D341Med (cell line): ENCODE measurements at regions not wholly inside any gene's neighbourhood (a gene's known extent, or its start where the extent isn't known, plus 50 kb on each side); places are given as distances from the start of the nearest gene placed in this dataset.

Source experiments
- DNase-seq: peaks from one replicate; pipeline ENCODE4 v3.0.0; 2012; ENCODE audit warnings: low spot score

DNA sequence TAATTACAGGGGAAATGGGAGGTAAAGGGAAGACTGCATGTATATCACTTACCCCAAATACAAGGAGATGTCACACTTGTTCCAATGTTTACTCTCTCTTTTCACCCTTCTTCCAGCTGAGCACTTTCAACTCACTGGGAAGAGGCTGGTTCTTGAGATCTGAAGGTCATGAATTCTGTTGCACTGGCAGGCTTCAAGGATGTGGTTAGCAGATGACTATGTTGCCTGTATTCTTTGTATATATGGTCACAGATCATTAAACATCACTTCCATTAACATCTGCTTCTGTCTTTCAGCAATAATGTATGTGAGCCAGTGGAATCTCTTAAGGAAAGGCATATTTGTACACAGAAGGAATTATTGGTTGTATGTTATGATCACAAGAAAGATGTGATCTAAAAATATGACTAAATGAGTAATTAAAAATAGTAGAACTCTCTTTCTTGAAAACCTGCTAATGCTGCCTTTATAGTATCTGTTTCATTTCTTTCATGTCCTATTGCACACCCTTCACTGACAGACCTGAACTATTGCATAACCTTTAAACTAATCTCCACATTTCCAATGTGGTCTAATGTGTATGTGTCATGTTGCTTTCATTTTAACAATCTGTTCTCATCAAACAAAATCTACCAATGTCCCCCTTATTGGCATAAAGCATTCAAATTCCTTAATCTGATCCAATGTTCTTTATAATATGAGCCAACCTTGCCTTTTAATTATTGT is 131.4 kb upstream of the EPHA7 start:
- no peak for DNase-seq

DNA sequence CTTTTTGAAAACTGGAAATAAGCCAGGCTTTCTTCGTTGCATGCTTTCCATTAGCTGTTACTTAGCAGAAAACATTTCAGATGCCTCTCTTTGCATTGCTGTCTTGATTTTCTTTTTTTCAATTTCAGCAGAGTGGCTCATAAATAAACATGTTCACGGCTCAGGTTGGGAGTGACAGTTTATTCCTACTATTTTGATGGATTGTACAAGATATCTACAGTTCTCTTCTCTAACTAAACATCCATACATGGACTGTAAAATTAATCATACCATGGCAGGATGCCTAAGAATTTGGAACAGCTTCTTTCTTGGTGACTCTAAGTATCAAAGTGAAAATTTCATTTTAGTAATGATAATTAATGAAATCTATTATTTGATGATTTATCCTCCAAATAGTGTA is 130.5 kb upstream of the EPHA7 start:
- DNase-seq, result no peak

DNA sequence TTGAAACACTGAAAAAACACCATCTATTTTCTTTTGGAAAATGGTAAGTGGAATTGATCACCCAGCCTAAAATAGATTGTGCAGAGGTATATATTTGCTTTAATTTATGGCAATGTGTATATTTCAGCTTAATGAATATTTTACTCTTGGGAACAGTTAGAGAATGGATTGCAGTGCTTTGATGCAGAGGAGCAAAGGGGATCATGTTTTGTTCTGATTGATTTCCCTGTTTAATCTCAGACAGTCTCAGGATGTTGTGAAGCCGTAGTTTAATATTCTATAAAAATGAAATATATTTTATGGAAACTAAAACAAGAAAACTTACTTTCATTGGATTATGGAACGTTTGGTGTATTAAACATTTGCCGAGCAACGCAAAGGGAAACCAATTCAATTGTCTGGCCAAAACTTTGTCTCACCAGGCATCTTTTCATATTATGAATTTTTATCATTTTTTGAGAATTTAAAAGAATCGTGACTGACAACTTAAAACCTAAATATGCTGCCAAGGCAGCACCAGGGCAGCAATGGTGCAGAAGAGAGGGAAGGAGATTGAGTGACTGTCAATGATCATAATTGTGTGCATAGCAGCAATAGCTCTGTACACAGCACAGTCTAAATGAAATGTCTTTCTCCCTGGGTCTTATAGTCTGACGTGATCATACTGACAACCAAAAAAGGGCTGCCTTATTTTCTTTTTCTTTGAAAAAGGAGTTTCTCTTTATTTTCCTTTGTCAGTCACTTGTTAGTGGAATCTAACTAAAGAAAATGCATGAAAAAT is 105.5 kb upstream of the EPHA7 start:
- no peak for DNase-seq

DNA sequence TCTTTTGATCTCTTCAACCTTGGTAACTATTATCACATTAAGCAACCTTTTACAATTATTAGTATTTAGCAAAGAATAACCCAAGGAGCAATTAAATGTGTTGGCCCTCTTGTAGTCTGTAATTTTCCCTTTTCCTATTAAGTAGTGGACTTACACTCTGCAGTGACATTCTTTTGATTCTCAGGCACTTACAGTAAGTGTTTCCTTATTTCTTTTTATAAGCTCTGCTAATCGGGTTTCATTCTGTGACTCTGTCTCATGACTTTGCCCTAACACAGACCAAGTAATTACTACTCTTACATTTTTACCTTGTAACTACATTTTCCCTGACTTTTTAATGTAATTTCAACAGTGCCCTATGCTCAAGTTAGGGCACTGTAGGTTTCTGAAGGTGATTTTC is 104.0 kb upstream of the EPHA7 start:
- no peak for DNase-seq

DNA sequence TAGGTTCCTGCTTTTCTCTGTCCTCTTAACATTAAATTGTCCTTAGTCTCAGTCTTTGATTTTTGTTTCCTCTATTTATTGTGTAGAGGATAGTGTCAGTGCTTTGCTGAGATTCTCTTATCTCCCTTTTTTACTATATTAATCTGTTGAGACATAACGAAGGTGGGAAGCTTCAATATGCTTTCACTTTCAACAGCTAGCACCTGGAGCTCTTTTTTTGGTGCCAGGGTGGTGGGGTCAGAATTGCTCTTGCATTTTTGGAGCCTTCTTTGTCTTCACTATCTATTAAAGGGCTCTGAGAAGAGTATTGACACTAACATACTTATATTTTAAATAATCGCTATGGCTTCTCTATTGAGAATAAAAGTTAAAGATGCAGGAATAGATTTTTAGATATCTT is 97.1 kb upstream of the EPHA7 start:
- no peak for DNase-seq

DNA sequence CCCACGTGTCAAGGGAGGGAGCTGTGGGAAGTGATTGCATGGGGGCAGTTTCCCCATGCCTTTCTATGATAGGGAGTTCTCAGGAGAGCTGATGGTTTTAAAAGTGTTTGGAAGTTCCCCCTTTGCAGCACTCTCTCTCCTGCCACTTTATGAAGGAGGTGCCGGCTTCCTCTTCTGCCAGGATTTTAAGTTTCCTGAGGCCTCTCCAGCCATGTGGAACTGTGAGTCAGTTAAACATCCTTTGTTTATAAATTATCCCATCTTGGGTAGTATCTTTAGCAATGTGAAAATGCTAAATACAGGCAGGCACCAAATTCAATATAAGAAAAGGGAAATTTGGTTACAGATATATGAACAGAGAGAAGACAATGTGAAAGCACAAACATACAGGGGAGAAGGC is 96.4 kb upstream of the EPHA7 start:
- DNase-seq, result no peak

DNA sequence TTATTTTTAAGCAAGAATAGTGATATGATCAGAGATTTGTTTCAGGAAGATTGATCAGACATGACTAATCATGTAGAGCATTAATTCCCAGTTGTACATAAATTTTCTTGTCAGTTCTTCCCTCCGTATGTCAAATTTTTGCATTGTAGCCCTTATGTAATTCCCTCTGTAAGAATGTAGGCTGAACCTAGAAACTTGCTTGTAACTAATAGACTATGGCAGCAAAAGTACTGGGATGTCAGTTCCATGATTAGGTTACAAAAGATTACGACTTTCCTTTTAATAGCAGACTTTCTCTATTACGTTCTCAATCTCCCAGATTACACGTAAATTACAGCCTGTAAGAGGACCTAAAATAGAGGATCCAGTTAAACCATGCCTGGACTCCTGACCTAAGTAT is 79.4 kb upstream of the EPHA7 start:
- DNase-seq, result no peak

DNA sequence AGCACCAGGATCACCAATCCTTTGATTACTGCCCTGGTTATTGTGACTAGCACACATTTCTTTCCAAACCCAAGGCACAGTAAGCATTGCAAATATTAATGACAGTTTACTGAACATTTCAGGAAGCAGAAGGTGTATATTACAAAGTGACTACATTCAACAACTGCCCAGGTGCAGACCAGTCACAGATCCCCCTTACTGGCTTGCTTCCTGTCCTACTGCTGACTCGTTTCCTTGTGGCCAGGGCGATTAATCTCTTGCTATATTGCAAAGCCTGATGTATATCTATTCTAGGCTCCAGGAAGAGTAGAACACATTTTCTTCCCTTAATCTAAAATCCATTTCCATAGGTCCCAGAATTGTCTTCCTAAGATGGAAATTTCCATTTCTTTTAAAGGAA is 77.2 kb upstream of the EPHA7 start:
- no peak for DNase-seq

DNA sequence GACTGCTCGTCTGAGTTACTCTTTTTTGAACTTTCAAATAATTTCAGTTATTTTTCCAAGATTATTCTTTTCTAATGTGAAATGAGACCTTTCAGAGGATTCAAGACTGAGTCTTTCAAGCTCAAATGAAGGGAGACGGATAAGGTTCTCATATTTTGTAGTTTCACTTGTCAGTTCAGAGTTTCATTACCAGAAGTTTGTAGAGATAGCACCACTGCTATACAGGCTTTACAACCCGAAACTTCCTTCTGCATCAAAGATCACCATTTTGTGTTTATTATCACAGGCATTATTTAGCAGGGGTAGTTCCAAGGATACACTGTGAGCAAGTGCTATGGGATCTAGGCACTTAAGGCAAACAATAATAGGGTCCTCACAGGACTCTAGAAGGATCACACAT is 74.7 kb upstream of the EPHA7 start:
- no peak for DNase-seq

DNA sequence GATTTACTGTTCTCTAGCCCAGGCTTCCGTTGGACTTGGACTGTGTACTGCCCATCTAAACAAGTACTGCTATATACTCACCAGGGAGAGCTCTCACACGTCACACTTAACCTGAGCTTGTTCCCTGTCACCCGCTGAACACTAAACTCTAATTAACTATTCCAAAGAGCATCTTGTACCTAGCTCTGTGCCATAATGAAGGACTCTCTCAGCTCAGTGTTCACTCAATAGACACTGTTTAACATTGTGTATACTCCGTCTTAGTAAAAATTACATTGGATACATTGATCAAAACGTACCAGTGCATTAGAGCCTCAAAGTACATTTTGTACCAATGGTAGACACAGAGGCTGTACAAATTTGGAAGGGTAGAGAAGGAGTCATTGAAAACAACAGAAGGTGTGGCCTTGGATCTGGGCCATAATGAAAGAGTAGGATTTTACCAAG is 55.4 kb upstream of the EPHA7 start:
- DNase-seq, result no peak

DNA sequence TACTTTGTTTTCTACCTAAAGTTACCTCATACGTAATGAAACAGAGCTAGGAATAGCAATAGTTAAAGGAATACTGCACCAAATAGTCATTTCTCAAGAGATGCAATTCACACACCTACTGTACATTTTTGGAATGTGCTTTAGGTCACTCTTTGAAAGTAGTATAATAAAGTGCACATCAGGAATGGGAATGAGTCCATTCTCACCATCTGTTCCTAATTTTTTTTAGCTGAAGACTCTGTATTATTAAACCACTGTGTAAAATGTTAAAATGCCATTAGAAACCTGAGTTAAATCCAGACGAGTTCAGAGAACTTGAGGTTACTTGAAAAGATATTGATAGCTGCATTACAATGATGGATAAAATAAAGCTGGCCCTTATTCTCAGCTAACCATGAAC is 51.9 kb upstream of the EPHA7 start:
- DNase-seq, result no peak
